NCI-H526 (cell line): ENCODE measurements at regions not wholly inside any gene's neighbourhood (a gene's known extent, or its start where the extent isn't known, plus 50 kb on each side); places are given as distances from the start of the nearest gene placed in this dataset.

Source experiments
- DNase-seq, 2 experiments: peaks; one replicate each; lab custom pipeline; 2025; lab: John Stamatoyannopoulos, UW

GRCh38 chr9:26058111-26058895, 380.1 kb upstream of the TUSC1 start:
- no peak for DNase-seq

GRCh38 chr9:26057050-26057449, 378.8 kb upstream of the TUSC1 start:
- no peak for DNase-seq

GRCh38 chr9:26054600-26055520, 376.6 kb upstream of the TUSC1 start:
- no peak for DNase-seq

- no peak for DNase-seq
Measured at GRCh38 chr9:26053954-26054353, 375.7 kb upstream of the TUSC1 start.

GRCh38 chr9:26043431-26043830, 365.2 kb upstream of the TUSC1 start:
- no peak for DNase-seq

- DNase-seq = no peak
Measured at GRCh38 chr9:26034786-26035185, 356.5 kb upstream of the TUSC1 start.

GRCh38 chr9:26033336-26033735, 355.1 kb upstream of the TUSC1 start:
- no peak for DNase-seq

GRCh38 chr9:26026423-26027100, 348.3 kb upstream of the TUSC1 start:
- DNase-seq = no peak

GRCh38 chr9:26013199-26013598, 335.0 kb upstream of the TUSC1 start:
- no peak for DNase-seq

GRCh38 chr9:26012797-26013196, 334.6 kb upstream of the TUSC1 start:
- no peak for DNase-seq

GRCh38 chr9:25994605-25995004, 316.4 kb upstream of the TUSC1 start:
- DNase-seq = no peak

- DNase-seq = no peak
Measured at GRCh38 chr9:25990376-25990775, 312.1 kb upstream of the TUSC1 start.

- DNase-seq = no peak
Measured at GRCh38 chr9:25975667-25976066, 297.4 kb upstream of the TUSC1 start.

- DNase-seq = peak; percentile 39 to 74
Measured at GRCh38 chr9:25964239-25964638, 286.0 kb upstream of the TUSC1 start.

- no peak for DNase-seq
Measured at GRCh38 chr9:25960178-25960577, 281.9 kb upstream of the TUSC1 start.

- DNase-seq = no peak
Measured at GRCh38 chr9:25954209-25954608, 276.0 kb upstream of the TUSC1 start.

GRCh38 chr9:25948182-25948581, 269.9 kb upstream of the TUSC1 start:
- DNase-seq = no peak

- no peak for DNase-seq
Measured at GRCh38 chr9:25939126-25939525, 260.9 kb upstream of the TUSC1 start.

GRCh38 chr9:25936031-25936430, 257.8 kb upstream of the TUSC1 start:
- DNase-seq = no peak

- DNase-seq = no peak
Measured at GRCh38 chr9:25935188-25935587, 256.9 kb upstream of the TUSC1 start.

- no peak for DNase-seq
Measured at GRCh38 chr9:25918761-25919160, 240.5 kb upstream of the TUSC1 start.

- no peak for DNase-seq
Measured at GRCh38 chr9:25917731-25918362, 239.6 kb upstream of the TUSC1 start.
